NCI-H2196 (cell line): ENCODE measurements at regions not wholly inside any gene's neighbourhood (a gene's known extent, or its start where the extent isn't known, plus 50 kb on each side); places are given as distances from the start of the nearest gene placed in this dataset.
"Not testable (repeated sequence)": the region's sequence is repeated elsewhere in the genome, so short reads cannot be mapped to it uniquely, and the experiment has no call there.

Source experiments
- DNase-seq: peaks from one replicate; lab custom pipeline; 2025; ENCODE audit not compliant: unreplicated experiment; lab: John Stamatoyannopoulos, UW

DNA sequence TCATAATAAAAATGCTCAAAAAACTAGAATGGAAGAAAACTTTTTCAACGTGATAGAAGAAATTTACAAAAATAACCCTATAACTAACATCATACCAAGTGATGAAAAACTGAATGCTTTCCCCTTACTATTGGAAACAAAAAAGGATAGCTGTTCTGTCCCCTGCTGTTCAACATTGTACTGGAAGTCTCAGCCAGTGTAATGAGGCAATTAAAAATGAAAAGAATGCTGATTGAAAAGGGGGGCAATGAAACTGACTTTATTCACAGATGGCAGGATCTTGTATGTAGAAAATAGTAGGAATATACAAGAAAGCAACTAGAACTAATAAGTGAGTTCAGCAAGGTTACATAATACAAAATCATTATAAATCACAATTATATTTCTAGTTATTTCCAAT is 337.9 kb upstream of the KITLG start:
- no peak for DNase-seq

DNA sequence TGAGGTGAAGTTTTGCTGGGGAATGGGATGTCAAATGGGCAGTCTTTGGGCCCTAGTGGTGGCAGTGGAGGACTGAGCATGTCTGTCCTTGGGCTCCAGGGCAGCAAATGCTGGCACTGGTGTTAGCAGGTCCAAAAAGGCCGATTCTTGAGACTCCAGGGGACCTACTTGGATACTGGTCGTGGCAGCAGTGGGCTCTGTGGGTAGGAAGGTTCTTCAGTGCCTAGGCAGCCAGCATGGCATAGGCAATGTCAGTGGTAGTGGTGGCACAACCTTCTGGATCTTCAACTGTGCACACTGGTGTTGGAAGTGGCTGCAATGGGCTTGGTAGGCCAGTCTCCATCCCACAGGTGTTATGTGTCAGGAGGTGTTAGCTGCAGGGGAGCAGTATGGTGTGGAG is 334.7 kb upstream of the KITLG start:
- no peak for DNase-seq

DNA sequence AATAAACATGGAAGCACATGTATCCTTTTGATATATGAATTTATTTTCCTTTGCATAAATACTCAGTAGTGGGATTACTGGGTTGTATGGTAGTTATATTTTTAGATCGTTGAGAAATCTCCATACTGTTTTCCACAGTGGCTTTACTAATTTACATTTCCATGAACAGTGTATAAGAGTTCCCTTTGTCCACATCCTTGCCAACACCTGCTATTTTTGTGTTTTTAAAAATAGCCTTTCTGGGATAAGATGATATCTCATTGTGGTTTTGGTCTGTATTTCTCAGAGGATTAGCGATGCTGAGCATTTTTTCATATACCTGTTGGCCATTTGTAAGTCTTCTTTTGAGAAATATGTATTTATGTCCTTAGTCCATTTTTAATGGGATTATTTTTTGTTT is 329.2 kb upstream of the KITLG start:
- DNase-seq: no peak

DNA sequence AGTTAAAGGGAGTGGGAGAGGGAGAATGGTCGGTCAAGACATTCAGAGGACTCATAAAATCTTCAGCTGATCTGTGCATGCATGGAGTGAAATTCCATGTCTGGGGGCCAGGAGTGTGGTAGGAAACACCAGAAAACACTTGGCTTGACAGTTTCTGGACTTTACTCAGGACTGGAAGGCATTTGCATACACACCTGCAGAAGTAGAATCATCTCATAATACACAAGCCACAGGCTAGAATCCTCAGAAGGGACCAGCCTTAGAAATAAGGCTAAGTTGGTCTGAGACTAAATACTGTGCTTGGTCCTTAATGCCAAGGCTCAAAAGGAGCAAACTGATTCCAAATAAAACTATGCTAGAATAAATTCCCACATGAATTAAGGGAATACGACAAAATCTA is 328.1 kb upstream of the KITLG start:
- no peak for DNase-seq

- no peak for DNase-seq
Observed at GRCh38 chr12:88904705-88905104, 324.4 kb upstream of the KITLG start.

GRCh38 chr12:88903333-88903732 is 323.1 kb upstream of the KITLG start:
- no peak for DNase-seq

DNA sequence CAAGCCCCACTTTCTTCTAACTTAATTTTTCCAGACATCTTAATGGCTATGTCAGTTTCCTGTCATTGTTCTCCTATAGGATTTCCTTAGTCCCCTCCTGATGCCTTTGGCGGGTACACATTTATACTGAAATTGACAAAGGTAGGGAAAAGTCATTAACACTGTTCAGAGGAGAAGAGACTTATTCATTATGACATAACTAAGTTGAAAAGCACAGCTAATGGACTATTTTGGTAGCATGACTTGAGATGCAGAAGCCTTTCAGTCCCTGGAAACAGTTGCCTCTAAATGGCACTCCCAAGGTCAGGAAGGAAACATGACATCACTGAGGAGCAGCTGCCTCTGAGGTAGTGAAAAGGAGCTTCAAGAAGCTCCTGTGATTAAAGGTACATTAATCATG is 317.5 kb upstream of the KITLG start:
- no peak for DNase-seq

DNA sequence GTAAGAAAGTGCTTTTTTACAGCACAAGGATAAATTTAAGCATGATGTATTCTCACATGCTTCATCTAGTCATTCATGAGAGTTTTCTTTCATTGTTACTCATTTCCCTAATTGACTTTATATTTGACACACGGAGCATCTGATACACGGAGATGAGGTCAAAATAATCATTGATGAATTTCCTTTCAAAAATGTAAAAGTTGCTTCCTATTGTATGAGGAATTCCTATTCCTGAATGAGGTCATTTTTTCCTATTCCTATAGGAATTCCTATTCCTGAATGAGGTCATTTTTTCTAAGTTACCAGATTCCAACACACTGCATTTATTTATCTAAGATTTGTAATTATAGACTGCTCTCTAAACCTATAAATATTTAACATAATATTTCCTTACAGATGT is 316.7 kb upstream of the KITLG start:
- no peak for DNase-seq

GRCh38 chr12:88895634-88896033 is 315.4 kb upstream of the KITLG start:
- no peak for DNase-seq

GRCh38 chr12:88893801-88894200 is 313.5 kb upstream of the KITLG start:
- DNase-seq: peak; percentile 18

DNA sequence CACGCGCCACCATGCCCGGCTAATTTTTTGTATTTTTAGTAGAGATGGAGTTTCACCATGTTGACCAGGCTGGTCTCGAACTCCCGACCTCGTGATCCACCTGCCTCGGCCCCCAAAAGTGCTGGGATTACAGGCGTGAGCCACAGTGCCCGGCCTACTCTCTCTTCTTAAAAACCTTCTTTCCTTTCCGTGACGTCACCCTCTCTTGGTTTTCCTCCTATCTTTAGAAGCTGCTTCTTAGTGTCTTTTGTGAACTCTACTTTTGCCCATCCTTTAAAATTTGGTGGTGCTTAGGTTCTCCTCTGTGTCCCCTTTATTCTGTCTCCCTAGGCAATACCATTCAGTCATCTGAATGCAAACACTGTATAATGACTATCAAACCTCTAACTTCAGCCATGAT is 311.2 kb upstream of the KITLG start:
- DNase-seq: not testable (repeated sequence)

DNA sequence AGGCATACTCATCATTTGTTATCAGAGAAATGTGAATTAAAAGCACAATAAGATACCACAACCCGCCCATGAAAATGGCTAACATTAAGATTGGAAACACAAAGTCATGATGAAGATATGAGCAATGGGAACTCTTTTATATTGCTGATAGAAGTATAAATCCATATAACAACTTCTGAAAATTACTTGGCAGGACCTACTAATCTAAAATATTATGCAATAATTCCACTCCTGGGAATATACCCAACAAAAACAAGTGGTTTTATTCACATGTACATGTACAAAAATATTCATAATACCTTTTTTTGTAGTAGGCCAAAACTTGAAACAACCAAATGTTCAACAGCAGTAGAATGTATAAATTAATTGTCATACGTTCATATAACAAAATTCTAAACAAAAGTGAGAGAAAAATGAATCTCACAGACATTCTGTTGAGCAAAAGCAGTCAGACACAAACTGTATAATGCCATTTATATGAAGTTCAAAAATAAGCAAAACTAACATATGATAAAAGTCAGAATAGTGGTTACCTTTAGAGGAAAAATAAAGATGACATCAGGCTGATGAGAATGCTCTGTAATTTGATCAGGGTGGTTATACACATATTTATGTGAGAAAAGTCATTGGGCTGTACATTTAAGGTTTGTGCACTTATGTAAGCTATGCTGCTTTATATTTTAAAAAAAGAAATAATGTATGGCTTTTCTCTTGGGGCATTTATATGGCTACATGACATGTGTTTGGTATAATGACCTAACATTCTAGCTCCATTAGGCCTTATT is 309.2 kb upstream of the KITLG start:
- no peak for DNase-seq

DNA sequence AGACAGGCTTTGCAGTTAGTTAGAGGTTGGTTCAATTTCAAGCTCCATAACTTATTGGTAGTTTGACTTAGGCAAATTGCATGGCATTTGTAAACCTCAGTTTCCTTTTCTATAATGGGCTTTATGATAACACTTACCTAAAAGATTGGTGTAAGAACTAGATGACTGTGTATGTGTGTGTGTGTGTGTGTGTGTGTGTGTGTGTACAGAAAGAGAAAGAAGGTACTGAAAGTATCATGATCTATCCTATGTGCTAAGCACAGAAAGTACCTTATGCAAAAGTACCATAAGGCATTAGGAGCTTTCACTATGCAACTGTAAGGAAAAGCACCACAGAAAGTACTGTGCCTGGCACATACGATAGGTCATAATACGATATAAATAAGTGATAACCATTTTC is 304.3 kb upstream of the KITLG start:
- DNase-seq: no peak

- no peak for DNase-seq
Observed at GRCh38 chr12:88882662-88883061, 302.4 kb upstream of the KITLG start.

DNA sequence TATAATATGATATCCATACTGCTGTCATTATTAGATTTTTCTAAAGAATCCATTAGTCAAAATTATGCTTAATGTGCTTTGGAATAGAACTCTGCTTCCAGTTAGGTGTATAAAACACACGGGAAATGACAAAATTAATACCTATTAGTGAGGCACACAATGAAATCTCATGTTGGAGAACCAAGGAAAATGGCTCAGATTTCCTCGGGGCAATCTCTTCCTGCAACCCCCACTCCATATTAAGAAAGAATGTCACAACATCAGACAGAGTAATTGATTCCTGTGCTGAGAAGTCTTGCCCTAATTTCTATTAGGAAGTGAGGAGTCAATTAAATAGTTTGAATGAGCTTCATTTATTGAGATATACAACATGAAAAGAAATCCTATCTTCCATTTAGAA is 299.8 kb upstream of the KITLG start:
- no peak for DNase-seq

- no peak for DNase-seq
Observed at GRCh38 chr12:88878295-88878694, 298.0 kb upstream of the KITLG start.

- DNase-seq: no peak
Observed at GRCh38 chr12:88876857-88877256, 296.6 kb upstream of the KITLG start.

DNA sequence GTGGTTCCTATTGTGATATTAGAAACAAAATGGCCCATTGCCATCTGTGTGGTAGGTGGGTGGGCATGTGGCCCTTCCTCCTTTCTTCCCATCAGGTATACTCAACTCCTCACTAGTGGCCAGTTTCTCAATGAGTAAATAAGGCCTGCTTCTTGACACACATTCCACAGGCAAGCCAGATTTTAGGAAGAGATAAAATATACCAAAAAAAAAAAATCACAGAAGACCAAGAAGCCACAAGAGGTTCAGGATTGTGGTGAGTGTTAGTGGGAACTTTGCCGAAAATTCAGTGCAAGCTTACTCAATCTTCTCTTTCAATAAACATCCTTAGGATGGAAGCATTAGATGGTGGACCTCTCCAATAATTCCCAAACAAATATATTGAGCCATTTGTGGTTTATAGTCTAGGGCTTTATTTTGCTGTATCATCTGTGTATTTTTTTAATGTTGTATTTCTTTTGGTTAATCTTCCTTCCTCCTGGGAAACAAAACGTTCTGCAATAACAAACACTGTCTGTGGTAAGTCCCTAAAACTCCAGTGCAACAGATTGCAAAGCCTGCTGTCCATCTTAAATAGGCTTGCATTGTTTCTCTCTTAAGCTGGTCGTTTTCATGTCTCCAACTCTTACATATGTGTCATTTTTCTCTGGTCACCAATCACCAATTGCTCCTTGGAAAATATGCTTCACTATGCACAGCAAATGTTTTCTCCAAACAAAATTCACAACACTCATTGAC is 289.9 kb upstream of the KITLG start:
- DNase-seq: no peak

DNA sequence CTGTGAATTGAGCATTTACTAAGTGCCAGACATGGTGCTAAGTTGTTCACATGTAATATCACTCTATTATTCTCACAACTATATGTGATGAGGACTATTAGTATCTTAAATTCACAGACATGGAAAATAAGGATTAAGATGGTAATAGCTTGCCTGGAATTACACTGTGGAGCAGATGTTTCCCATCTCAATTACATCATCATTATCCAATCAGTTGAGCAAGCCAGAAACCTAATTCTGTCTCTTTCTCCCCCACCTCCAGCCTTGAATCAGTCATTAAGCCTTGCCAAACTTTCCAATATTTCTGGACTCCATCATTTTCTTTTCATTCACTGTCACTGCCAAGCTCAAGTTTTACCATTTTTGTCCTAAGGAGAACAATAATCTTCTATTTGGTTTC is 287.8 kb upstream of the KITLG start:
- DNase-seq: no peak

DNA sequence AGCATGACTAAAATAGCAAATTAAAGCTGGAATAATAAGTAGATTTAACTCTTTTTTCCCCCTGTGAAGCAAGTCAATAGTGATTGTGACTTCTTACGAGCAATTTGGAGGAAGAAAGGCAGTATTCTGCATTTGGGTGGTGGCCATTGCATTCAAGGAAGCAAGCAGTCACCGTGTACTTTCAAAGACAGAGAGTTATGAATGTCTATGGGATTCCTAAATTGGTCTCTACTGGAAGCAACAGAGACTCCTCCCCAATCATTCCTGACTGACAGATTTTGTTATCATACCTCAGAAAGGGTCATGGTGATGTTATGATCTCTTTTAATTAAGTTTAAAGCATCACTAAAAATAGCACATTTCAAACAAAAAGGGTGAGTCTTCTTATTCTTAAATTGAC is 287.2 kb upstream of the KITLG start:
- DNase-seq: no peak

- DNase-seq: no peak
Observed at GRCh38 chr12:88866881-88867280, 286.6 kb upstream of the KITLG start.

GRCh38 chr12:88865537-88865936 is 285.3 kb upstream of the KITLG start:
- DNase-seq: no peak

DNA sequence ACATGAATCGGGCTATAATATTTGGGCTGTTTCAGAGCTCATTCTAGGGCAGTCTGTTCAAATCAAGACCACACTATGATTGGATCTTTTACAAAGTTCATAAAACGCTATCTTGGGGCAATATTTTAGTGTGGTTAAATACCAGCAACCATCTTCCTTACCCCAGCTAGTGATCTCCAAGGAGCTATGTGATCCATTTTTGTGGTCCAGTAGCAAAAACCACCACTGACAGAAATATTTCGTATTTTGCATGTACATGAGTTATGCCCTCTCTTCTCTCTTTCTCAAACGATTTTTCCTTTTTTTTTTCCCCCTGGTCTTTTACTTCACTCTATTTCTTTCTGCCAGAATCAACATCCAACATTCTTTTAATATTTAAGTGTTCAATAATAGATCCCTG is 280.6 kb upstream of the KITLG start:
- DNase-seq: no peak
